IMR-90 (cell line): ENCODE measurements at regions not wholly inside any gene's neighbourhood (a gene's known extent, or its start where the extent isn't known, plus 50 kb on each side); places are given as distances from the start of the nearest gene placed in this dataset.

ENCODE experiments used
- CEBPB ChIP-seq: IDR thresholded peaks from 2 replicates; pipeline ENCODE4 v1.6.1; 2012; ENCODE audit warnings: low read depth, low read length, improper control_type of control experiment
- RAD21 ChIP-seq: IDR thresholded peaks from 2 replicates; pipeline ENCODE4 v1.6.1; 2012; ENCODE audit warnings: low read length, improper control_type of control experiment
- TF ChIP-seq, protein P1 (sequence below): conservative IDR thresholded peaks from 2 replicates; pipeline ENCODE4 v1.5.1; 2012; ENCODE audit warnings: mild to moderate bottlenecking, low read depth, low read length, improper control_type of control experiment

DNA sequence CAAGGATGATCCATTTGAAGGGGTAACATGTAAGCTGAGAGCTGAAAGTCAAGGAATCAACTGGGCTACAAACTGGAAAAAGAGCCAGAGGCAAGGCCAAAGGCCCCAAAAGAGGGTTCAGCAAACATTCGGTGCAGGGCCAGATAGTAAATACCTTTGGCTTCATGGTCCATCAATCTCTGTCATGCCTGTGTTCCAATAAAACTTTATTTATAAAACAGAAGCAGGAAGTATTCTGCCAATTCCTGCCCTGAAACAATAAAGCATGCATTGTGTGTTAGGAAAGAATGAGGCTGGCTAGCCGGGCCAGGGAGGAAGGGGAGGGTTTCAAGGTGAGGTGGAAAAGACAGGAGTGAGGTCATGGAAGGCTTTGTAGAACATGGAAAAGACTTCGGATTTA lies 107.1 kb downstream of the LBH start:
- TF ChIP-seq, protein P1, sequence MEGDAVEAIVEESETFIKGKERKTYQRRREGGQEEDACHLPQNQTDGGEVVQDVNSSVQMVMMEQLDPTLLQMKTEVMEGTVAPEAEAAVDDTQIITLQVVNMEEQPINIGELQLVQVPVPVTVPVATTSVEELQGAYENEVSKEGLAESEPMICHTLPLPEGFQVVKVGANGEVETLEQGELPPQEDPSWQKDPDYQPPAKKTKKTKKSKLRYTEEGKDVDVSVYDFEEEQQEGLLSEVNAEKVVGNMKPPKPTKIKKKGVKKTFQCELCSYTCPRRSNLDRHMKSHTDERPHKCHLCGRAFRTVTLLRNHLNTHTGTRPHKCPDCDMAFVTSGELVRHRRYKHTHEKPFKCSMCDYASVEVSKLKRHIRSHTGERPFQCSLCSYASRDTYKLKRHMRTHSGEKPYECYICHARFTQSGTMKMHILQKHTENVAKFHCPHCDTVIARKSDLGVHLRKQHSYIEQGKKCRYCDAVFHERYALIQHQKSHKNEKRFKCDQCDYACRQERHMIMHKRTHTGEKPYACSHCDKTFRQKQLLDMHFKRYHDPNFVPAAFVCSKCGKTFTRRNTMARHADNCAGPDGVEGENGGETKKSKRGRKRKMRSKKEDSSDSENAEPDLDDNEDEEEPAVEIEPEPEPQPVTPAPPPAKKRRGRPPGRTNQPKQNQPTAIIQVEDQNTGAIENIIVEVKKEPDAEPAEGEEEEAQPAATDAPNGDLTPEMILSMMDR = no peak
- TF ChIP-seq RAD21 (no peak), CEBPB (no peak)
